ENCODE measurements at regions not wholly inside any gene's neighbourhood (a gene's known extent, or its start where the extent isn't known, plus 50 kb on each side); places are given as distances from the start of the nearest gene placed in this dataset.

DNA sequence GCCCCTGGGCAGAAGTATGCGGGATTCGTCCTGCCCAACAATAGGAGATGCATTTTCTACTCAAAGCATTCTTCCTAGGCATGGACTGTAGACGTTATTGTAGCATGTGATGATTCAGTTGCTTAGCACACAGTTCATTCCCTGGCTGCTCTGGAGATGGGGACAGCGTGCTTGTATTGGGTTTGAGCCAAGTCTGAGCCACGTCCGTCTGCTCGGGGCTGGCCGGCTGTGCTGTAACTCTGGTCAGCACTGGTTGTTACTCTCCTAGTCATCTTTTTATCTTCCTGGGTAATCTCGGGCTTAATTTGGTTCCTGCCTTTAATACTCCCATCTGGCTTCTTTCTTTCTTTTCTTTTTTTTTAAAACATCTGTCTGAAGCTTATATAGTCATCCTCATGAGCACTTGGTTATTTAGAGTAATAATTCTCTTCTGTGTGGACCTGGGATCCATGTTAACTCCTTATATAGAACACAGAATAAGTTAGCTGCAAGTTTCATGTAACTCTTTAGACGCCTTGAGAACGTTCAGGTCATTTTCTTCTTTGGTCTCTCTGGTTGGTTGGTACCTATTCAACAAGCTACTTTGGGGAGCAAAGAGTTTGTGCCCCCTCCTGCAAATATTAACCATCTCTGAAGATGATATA lies 118.8 kb upstream of the RPS23 start:
- peak; percentile 93 for FAIRE-seq
- TF ChIP-seq NUFIP1 (IDR thresholded peaks at IDR 0.05; ENCODE audit: partially characterized antibody) (no peak), ZNF707 (CRISPR knock-in tag; conservative IDR thresholded peaks at IDR 0.05) (no peak), CXXC5 (CRISPR knock-in tag; IDR thresholded peaks at IDR 0.05) (peak; percentile 59), BHLHE40 (IDR thresholded peaks at IDR 0.05; ENCODE audit: low read length) (peak; percentile 47), CAMTA2 (CRISPR knock-in tag; conservative IDR thresholded peaks at IDR 0.05) (no peak), ATF7 (IDR thresholded peaks at IDR 0.05) (0 out of 2 replicates have a peak, but pooled peaks have one; percentile 28), RBM34 (IDR thresholded peaks at IDR 0.05; ENCODE audit: borderline replicate concordance, insufficient read depth, low read length) (no peak), ZC3H8 (IDR thresholded peaks at IDR 0.05) (no peak), NFYB (IDR thresholded peaks at IDR 0.05; ENCODE audit: extremely low read depth, insufficient read length) (no peak), SMAD2 (IDR thresholded peaks at IDR 0.05; ENCODE audit: low read depth, low read length) (no peak), NCOA1 (IDR thresholded peaks at IDR 0.05; ENCODE audit: low read depth) (no peak), ZFX (CRISPR knock-in tag; IDR thresholded peaks at IDR 0.05) (no peak), RBFOX2 (IDR thresholded peaks at IDR 0.05; ENCODE audit: low read depth, low read length) (no peak), STAT5A (IDR thresholded peaks at IDR 0.05; ENCODE audit: borderline replicate concordance, low read length) (no peak), SOX6 (IDR thresholded peaks at IDR 0.05) (peak; percentile 39; the same call in 1 of the 2 replicates), SMARCA4 (IDR thresholded peaks at IDR 0.05) (peak; percentile 46; the same call in 1 of the 2 replicates)
- TF ChIP-seq, protein P1, sequence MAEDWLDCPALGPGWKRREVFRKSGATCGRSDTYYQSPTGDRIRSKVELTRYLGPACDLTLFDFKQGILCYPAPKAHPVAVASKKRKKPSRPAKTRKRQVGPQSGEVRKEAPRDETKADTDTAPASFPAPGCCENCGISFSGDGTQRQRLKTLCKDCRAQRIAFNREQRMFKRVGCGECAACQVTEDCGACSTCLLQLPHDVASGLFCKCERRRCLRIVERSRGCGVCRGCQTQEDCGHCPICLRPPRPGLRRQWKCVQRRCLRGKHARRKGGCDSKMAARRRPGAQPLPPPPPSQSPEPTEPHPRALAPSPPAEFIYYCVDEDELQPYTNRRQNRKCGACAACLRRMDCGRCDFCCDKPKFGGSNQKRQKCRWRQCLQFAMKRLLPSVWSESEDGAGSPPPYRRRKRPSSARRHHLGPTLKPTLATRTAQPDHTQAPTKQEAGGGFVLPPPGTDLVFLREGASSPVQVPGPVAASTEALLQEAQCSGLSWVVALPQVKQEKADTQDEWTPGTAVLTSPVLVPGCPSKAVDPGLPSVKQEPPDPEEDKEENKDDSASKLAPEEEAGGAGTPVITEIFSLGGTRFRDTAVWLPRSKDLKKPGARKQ (CRISPR knock-in tag; IDR thresholded peaks at IDR 0.05): no peak
- TF ChIP-seq, protein P2, sequence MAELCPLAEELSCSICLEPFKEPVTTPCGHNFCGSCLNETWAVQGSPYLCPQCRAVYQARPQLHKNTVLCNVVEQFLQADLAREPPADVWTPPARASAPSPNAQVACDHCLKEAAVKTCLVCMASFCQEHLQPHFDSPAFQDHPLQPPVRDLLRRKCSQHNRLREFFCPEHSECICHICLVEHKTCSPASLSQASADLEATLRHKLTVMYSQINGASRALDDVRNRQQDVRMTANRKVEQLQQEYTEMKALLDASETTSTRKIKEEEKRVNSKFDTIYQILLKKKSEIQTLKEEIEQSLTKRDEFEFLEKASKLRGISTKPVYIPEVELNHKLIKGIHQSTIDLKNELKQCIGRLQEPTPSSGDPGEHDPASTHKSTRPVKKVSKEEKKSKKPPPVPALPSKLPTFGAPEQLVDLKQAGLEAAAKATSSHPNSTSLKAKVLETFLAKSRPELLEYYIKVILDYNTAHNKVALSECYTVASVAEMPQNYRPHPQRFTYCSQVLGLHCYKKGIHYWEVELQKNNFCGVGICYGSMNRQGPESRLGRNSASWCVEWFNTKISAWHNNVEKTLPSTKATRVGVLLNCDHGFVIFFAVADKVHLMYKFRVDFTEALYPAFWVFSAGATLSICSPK (IDR thresholded peaks at IDR 0.05; ENCODE audit: borderline replicate concordance): no peak
- TF ChIP-seq, protein P3, sequence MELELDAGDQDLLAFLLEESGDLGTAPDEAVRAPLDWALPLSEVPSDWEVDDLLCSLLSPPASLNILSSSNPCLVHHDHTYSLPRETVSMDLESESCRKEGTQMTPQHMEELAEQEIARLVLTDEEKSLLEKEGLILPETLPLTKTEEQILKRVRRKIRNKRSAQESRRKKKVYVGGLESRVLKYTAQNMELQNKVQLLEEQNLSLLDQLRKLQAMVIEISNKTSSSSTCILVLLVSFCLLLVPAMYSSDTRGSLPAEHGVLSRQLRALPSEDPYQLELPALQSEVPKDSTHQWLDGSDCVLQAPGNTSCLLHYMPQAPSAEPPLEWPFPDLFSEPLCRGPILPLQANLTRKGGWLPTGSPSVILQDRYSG (tag; conservative IDR thresholded peaks at IDR 0.05; ENCODE audit: low read depth): no peak

More for the DNA sequence above, 118.8 kb upstream of the RPS23 start:
- DNase-seq (ENCODE audit: extremely low read depth in 1 of 4, low spot score in 3 of 4) (peak in 2 of 4 experiments; percentile 51 to 78), ATAC-seq (peak; percentile 96)
- intact Hi-C loops (cut with micrococcal nuclease): no loop called here
- POLR2A ChIA-PET: no interaction called here
- in situ Hi-C loops (cut with MboI): no loop called here
- Histone ChIP-seq H3K9me3 (replicated peaks; ENCODE audit: control insufficient read depth, insufficient read depth, low read depth, low read length) (no peaks in the 10 kb centered on the region), H3K9me1 (ENCODE audit: control insufficient read depth, insufficient read depth, low read length) (no peaks in the 10 kb centered on the region), H3K27me3 (ENCODE audit: control insufficient read depth in 2 of 2, insufficient read depth in 2 of 2, low read length in 2 of 2) (no peaks in the 10 kb centered on the region), H3K4me3 (no peak overlapping the region), H3K36me3 (ENCODE audit: control insufficient read depth, insufficient read depth, low read length) (no peaks in the 10 kb centered on the region; the same call in 2 of the 3 replicates), H3K27ac (ENCODE audit: extremely low read depth, low read depth, low read length) (no peak overlapping the region), H3K9ac (ENCODE audit: insufficient read depth in 1 of 2, low read depth in 2 of 2, low read length in 2 of 2) (no peak overlapping the region), H3K79me2 (ENCODE audit: control insufficient read depth, insufficient read depth, low read length) (no peaks in the 10 kb centered on the region), H4K20me1 (replicated peaks; ENCODE audit: control insufficient read depth, insufficient read depth, low read length) (no peaks in the 10 kb centered on the region), H3K4me2 (ENCODE audit: insufficient read depth, low read length) (no peak overlapping the region; the same call in 1 of the 2 replicates), H2AFZ (ENCODE audit: low read depth, low read length) (peak overlapping the region; percentile 70), H3K4me1 (replicated peaks in 1 of 2; ENCODE audit: control insufficient read depth in 2 of 2, insufficient read depth in 2 of 2, low read length in 2 of 2) (peaks cover 2 to 14% of the 10 kb centered on the region in 2 experiments; a peak in 2 of 5 replicates)
- BruUV-seq (replicated peaks): no TSS peak
- WGBS (ENCODE audit: insufficient coverage, low coverage, missing lambda C conversion rate): 11% methylated on average over 11 of the region's 11 CpGs
- CTCF ChIA-PET (ENCODE audit: low intra/inter-chr PET ratio): no interaction called here
